ENCODE measurements at regions not wholly inside any gene's neighbourhood (a gene's known extent, or its start where the extent isn't known, plus 50 kb on each side); places are given as distances from the start of the nearest gene placed in this dataset.

DNA sequence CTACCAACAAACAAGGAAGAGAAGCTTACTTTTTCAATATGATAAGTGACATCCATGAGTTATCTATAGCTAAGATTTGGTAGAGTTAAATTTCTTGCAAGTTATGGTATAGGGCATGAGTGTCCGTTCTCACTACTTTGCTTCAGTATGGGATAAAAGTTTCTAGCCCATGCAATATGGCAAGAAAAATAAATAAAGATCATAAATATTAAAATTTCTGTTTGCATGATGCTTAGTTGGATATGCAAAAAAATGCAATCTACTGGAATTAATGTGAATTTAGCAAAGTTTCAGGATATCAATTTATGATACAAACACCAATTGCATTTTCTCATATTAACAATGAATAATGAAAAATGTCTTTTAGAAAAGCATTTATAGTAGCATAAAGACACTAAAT is 148.7 kb upstream of the ADARB2 start:
- Histone ChIP-seq H3K36me3 (no peaks in the 10 kb centered on the region), H3K27ac (no peak overlapping the region), H3K4me3 (no peak overlapping the region), H3K9me3 (peaks cover 0 to 10% of the 10 kb centered on the region in 2 donors), H3K4me1 (no peaks in the 10 kb centered on the region), H3K27me3 (no peaks in the 10 kb centered on the region)
- no peak for DNase-seq
- in situ Hi-C loops (cut with MboI; ENCODE audit: low pct_ligation_motif_present in 1 of 4, low pct_unique_long_range_greater_than_20kb in 1 of 4, low sequenced_read_pairs in 3 of 4): no loop called here
- TF ChIP-seq POLR2AphosphoS5 (IDR thresholded peaks at IDR 0.05) (no peak), EP300 (IDR thresholded peaks at IDR 0.05; ENCODE audit: low read depth) (no peak), POLR2A (IDR thresholded peaks at IDR 0.05) (no peak)
- TF ChIP-seq, protein P1, sequence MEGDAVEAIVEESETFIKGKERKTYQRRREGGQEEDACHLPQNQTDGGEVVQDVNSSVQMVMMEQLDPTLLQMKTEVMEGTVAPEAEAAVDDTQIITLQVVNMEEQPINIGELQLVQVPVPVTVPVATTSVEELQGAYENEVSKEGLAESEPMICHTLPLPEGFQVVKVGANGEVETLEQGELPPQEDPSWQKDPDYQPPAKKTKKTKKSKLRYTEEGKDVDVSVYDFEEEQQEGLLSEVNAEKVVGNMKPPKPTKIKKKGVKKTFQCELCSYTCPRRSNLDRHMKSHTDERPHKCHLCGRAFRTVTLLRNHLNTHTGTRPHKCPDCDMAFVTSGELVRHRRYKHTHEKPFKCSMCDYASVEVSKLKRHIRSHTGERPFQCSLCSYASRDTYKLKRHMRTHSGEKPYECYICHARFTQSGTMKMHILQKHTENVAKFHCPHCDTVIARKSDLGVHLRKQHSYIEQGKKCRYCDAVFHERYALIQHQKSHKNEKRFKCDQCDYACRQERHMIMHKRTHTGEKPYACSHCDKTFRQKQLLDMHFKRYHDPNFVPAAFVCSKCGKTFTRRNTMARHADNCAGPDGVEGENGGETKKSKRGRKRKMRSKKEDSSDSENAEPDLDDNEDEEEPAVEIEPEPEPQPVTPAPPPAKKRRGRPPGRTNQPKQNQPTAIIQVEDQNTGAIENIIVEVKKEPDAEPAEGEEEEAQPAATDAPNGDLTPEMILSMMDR (IDR thresholded peaks at IDR 0.05): no peak
- WGBS, 2 donors (ENCODE audit: low coverage in 1 of 2): 85 to 89% methylated on average over 1 of the region's 1 CpG
- intact Hi-C loops (cut with DNase I; ENCODE audit: low total_unique reads): no loop called here

DNA sequence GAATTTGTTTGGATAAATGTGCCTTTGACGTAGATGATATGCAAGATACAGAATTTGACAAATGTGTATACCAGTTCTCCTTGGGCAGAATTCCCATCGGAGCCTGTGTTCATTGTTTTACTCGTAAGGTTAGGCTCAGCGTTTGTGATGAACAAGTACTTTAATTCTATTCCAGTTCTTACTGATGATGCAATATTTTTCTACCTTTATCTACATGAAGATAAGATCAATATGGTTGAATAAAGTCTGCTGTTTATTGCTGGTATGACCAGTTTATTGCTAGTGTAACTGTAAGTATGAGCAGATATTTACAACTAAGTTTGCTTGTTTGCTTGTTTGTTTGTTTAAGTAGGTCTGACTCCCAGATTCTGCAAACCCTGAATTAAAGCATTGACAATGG is 145.4 kb upstream of the ADARB2 start:
- no peak overlapping the region for H3K4me3 ChIP-seq
- DNase-seq: no peak
- no peak overlapping the region for H3K27ac ChIP-seq
- in situ Hi-C loops (cut with MboI; ENCODE audit: low pct_ligation_motif_present in 1 of 4, low pct_unique_long_range_greater_than_20kb in 1 of 4, low sequenced_read_pairs in 3 of 4): no loop called here
- 69 to 75% methylated on average over 4 of the region's 4 CpGs for WGBS, 2 donors (ENCODE audit: low coverage in 1 of 2)
- no peaks in the 10 kb centered on the region for H3K36me3 ChIP-seq
- no peaks in the 10 kb centered on the region for H3K4me1 ChIP-seq
- TF ChIP-seq EP300 (IDR thresholded peaks at IDR 0.05; ENCODE audit: low read depth): no peak
- TF ChIP-seq POLR2A (IDR thresholded peaks at IDR 0.05): no peak
- TF ChIP-seq, protein P1 (IDR thresholded peaks at IDR 0.05): no peak
- no peak for TF ChIP-seq POLR2AphosphoS5 (IDR thresholded peaks at IDR 0.05)
- intact Hi-C loops (cut with DNase I; ENCODE audit: low total_unique reads): no loop called here
- H3K27me3 ChIP-seq: no peaks in the 10 kb centered on the region
- H3K9me3 ChIP-seq: peaks cover 0 to 10% of the 10 kb centered on the region in 2 donors

DNA sequence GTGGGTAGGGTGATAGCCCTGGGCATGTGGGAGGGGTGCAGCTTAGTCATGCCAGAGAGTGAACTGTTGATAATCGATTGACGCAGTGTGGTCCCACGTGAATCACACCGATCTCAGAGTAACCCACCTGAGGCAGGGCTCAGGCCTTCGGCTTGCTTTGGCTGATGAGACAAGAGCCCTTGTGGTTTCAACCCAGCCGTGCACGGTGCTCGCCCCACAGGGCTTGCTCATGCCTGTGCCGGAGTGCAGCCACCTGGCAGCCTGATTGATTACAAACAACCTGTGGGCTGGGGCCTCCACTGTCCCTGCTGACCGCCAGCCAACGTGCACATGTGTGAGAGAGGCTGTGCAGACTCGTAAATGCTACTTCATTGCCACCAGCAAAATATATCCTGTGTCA is 144.9 kb upstream of the ADARB2 start:
- TF ChIP-seq POLR2A (IDR thresholded peaks at IDR 0.05): no peak
- TF ChIP-seq POLR2AphosphoS5 (IDR thresholded peaks at IDR 0.05): no peak
- no peak for TF ChIP-seq EP300 (IDR thresholded peaks at IDR 0.05; ENCODE audit: low read depth)
- TF ChIP-seq, protein P1 (IDR thresholded peaks at IDR 0.05): no peak
- DNase-seq: no peak
- H3K27ac ChIP-seq: no peak overlapping the region
- in situ Hi-C loops (cut with MboI; ENCODE audit: low pct_ligation_motif_present in 1 of 4, low pct_unique_long_range_greater_than_20kb in 1 of 4, low sequenced_read_pairs in 3 of 4) (no loop called here), intact Hi-C loops (cut with DNase I; ENCODE audit: low total_unique reads) (no loop called here)
- no peaks in the 10 kb centered on the region for H3K36me3 ChIP-seq
- 66% methylated on average over 12 of the region's 12 CpGs; no CpG with 5 or more reads in 1 of the 2 donors for WGBS, 2 donors (ENCODE audit: low coverage in 1 of 2)
- peaks cover 0 to 10% of the 10 kb centered on the region in 2 donors for H3K9me3 ChIP-seq
- no peaks in the 10 kb centered on the region for H3K27me3 ChIP-seq
- H3K4me3 ChIP-seq: no peak overlapping the region
- H3K4me1 ChIP-seq: no peaks in the 10 kb centered on the region

DNA sequence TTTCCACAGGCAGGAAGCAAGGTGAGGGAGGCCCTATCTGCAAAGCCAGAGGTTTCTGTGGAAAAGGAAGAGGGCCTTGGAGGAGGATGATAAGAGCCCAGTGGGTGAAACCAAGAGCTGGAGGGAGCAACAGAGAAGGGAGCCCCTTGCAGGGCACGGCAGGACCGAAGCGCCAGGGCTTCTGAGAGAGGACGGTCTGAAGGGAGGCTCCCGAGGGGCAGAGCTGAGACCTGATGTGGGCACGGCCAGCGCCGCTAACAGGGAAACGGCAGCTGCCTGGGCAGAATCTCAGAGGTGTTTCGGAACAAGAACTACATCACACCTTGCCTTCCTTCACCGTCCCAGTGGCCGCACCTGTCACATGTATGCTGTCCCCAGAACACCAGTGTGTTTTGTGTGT is 144.3 kb upstream of the ADARB2 start:
- Histone ChIP-seq H3K27me3 (no peaks in the 10 kb centered on the region), H3K4me1 (no peaks in the 10 kb centered on the region), H3K9me3 (peaks cover 0 to 10% of the 10 kb centered on the region in 2 donors), H3K27ac (no peak overlapping the region), H3K4me3 (no peak overlapping the region), H3K36me3 (no peaks in the 10 kb centered on the region)
- intact Hi-C loops (cut with DNase I; ENCODE audit: low total_unique reads) (no loop called here), in situ Hi-C loops (cut with MboI; ENCODE audit: low pct_ligation_motif_present in 1 of 4, low pct_unique_long_range_greater_than_20kb in 1 of 4, low sequenced_read_pairs in 3 of 4) (no loop called here)
- TF ChIP-seq, protein P1 (IDR thresholded peaks at IDR 0.05): no peak
- TF ChIP-seq POLR2A (IDR thresholded peaks at IDR 0.05) (no peak), POLR2AphosphoS5 (IDR thresholded peaks at IDR 0.05) (no peak), EP300 (IDR thresholded peaks at IDR 0.05; ENCODE audit: low read depth) (no peak)
- 81 to 93% methylated on average over 4 to 12 of the region's 12 CpGs for WGBS, 2 donors (ENCODE audit: low coverage in 1 of 2)
- DNase-seq: no peak
